ENCODE measurements at regions not wholly inside any gene's neighbourhood (a gene's known extent, or its start where the extent isn't known, plus 50 kb on each side); places are given as distances from the start of the nearest gene placed in this dataset.

DNA sequence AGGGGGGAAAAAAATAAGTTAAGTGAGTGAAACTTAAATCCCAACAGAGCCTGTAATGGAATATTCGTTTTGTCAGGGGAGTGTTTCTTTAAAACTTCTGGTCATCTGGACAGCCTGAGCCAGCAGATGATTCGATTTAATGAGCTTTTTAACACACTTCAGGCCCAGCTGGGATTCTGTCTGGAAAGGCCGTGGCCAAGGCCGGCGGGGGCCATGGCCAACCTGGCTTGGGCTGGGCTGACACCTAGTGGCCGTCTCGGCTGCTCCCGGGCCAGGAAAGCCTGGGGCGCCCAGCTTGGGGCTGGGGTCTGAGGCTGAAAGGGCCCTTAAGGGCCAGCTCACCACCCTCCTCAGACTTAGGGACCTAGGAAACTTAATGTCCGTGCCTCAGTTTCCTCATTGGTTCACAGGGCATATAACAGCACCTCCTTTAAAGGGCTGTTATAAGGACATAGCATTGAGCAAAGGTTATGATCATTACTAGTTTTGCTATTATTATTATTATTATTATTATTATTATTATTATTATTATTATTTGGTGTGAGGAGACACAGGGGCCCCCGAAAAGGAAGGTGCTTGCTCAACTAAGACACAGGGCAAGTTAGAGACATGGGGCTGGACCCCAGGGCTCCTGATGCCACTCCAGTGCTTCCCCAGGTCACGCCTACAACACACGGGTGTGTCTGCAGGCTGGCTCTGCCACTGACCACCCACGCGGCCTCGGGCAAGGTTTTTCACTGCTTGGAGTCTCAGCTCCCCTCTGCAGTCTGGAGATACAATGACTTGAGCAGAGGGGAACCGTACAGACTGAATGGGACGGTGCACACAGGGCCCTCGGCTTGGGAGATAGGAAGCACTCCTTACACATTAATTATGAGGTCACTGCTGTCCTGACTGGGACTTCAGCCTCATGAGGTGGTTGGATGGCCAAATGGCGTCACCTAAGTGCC, 84.0 kb downstream of the SYNE3 start:
- H3K36me3 ChIP-seq (ENCODE audit: control insufficient read depth in 2 of 2, insufficient read depth in 1 of 2, low read length in 2 of 2), result peaks cover 0 to 7% of the 10 kb centered on the region in 2 experiments; a peak in 1 of 3 replicates
- CTCF ChIA-PET, result interaction anchor here (0.5 to 2.3 kb wide), 26 partner anchors 9 to 802 kb away, joined by 3 to 26 read pairs (median 4); no protein-coding TSS in a partner anchor
- H3K27ac ChIP-seq (ENCODE audit: extremely low read depth, low read depth, low read length), result no peak overlapping the region
- H3K4me1 ChIP-seq (ENCODE audit: control insufficient read depth, insufficient read depth, low read length), result no peaks in the 10 kb centered on the region
- H3K4me3 ChIP-seq (ENCODE audit: low read depth, low read length), result no peak overlapping the region
- H3K9me3 ChIP-seq (ENCODE audit: control insufficient read depth, insufficient read depth, low read depth, low read length), result no peaks in the 10 kb centered on the region
- POLR2A ChIA-PET, result interaction anchor here (0.5 kb wide), 1 partner anchor 94 kb away, joined by 3 read pairs; no protein-coding TSS in a partner anchor
- TF ChIP-seq, protein P1, sequence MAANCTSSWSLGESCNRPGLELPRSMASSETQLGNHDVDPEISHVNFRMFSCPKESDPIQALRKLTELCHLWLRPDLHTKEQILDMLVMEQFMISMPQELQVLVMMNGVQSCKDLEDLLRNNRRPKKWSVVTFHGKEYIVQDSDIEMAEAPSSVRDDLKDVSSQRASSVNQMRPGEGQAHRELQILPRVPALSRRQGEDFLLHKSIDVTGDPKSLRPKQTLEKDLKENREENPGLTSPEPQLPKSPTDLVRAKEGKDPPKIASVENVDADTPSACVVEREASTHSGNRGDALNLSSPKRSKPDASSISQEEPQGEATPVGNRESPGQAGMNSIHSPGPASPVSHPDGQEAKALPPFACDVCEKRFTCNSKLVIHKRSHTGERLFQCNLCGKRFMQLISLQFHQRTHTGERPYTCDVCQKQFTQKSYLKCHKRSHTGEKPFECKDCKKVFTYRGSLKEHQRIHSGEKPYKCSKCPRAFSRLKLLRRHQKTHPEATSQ (tag by site-specific recombination; IDR thresholded peaks at IDR 0.05), result no peak
- TF ChIP-seq ZBTB1 (tag by site-specific recombination; IDR thresholded peaks at IDR 0.05), result no peak
- TF ChIP-seq, protein P2, sequence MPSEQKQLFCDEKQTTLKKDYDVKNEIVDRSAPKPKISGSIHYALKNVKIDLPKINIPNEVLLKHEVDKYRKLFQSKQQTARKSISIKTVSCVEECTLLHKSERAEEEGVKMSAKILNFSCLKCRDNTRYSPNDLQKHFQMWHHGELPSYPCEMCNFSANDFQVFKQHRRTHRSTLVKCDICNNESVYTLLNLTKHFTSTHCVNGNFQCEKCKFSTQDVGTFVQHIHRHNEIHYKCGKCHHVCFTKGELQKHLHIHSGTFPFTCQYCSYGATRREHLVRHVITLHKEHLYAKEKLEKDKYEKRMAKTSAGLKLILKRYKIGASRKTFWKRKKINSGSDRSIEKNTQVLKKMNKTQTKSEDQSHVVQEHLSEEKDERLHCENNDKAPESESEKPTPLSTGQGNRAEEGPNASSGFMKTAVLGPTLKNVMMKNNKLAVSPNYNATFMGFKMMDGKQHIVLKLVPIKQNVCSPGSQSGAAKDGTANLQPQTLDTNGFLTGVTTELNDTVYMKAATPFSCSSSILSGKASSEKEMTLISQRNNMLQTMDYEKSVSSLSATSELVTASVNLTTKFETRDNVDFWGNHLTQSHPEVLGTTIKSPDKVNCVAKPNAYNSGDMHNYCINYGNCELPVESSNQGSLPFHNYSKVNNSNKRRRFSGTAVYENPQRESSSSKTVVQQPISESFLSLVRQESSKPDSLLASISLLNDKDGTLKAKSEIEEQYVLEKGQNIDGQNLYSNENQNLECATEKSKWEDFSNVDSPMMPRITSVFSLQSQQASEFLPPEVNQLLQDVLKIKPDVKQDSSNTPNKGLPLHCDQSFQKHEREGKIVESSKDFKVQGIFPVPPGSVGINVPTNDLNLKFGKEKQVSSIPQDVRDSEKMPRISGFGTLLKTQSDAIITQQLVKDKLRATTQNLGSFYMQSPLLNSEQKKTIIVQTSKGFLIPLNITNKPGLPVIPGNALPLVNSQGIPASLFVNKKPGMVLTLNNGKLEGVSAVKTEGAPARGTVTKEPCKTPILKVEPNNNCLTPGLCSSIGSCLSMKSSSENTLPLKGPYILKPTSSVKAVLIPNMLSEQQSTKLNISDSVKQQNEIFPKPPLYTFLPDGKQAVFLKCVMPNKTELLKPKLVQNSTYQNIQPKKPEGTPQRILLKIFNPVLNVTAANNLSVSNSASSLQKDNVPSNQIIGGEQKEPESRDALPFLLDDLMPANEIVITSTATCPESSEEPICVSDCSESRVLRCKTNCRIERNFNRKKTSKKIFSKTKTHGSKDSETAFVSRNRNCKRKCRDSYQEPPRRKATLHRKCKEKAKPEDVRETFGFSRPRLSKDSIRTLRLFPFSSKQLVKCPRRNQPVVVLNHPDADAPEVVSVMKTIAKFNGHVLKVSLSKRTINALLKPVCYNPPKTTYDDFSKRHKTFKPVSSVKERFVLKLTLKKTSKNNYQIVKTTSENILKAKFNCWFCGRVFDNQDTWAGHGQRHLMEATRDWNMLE (tag by site-specific recombination; conservative IDR thresholded peaks at IDR 0.05; ENCODE audit: low read depth), result no peak
- no peak for TF ChIP-seq ZNF768 (tag by site-specific recombination; IDR thresholded peaks at IDR 0.05)
- TF ChIP-seq ZNF394 (tag by site-specific recombination; IDR thresholded peaks at IDR 0.05; ENCODE audit: borderline replicate concordance), result no peak
- TF ChIP-seq MZF1 (tag by site-specific recombination; IDR thresholded peaks at IDR 0.05; ENCODE audit: borderline replicate concordance), result no peak
- TF ChIP-seq RBAK (tag by site-specific recombination; IDR thresholded peaks at IDR 0.05), result no peak
- TF ChIP-seq YY1 (tag by site-specific recombination; IDR thresholded peaks at IDR 0.05), result no peak
- TF ChIP-seq ZNF792 (tag by site-specific recombination; IDR thresholded peaks at IDR 0.05), result no peak
- no peak for TF ChIP-seq SCRT2 (tag by site-specific recombination; IDR thresholded peaks at IDR 0.05)
- TF ChIP-seq, protein P3, sequence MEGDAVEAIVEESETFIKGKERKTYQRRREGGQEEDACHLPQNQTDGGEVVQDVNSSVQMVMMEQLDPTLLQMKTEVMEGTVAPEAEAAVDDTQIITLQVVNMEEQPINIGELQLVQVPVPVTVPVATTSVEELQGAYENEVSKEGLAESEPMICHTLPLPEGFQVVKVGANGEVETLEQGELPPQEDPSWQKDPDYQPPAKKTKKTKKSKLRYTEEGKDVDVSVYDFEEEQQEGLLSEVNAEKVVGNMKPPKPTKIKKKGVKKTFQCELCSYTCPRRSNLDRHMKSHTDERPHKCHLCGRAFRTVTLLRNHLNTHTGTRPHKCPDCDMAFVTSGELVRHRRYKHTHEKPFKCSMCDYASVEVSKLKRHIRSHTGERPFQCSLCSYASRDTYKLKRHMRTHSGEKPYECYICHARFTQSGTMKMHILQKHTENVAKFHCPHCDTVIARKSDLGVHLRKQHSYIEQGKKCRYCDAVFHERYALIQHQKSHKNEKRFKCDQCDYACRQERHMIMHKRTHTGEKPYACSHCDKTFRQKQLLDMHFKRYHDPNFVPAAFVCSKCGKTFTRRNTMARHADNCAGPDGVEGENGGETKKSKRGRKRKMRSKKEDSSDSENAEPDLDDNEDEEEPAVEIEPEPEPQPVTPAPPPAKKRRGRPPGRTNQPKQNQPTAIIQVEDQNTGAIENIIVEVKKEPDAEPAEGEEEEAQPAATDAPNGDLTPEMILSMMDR (tag by site-specific recombination; IDR thresholded peaks at IDR 0.05), result peak; percentile 76
- TF ChIP-seq, protein P4, sequence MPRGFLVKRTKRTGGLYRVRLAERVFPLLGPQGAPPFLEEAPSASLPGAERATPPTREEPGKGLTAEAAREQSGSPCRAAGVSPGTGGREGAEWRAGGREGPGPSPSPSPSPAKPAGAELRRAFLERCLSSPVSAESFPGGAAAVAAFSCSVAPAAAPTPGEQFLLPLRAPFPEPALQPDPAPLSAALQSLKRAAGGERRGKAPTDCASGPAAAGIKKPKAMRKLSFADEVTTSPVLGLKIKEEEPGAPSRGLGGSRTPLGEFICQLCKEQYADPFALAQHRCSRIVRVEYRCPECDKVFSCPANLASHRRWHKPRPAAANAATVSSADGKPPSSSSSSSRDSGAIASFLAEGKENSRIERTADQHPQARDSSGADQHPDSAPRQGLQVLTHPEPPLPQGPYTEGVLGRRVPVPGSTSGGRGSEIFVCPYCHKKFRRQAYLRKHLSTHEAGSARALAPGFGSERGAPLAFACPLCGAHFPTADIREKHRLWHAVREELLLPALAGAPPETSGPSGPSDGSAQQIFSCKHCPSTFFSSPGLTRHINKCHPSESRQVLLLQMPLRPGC (tag by site-specific recombination; IDR thresholded peaks at IDR 0.05), result no peak
- TF ChIP-seq, protein P5, sequence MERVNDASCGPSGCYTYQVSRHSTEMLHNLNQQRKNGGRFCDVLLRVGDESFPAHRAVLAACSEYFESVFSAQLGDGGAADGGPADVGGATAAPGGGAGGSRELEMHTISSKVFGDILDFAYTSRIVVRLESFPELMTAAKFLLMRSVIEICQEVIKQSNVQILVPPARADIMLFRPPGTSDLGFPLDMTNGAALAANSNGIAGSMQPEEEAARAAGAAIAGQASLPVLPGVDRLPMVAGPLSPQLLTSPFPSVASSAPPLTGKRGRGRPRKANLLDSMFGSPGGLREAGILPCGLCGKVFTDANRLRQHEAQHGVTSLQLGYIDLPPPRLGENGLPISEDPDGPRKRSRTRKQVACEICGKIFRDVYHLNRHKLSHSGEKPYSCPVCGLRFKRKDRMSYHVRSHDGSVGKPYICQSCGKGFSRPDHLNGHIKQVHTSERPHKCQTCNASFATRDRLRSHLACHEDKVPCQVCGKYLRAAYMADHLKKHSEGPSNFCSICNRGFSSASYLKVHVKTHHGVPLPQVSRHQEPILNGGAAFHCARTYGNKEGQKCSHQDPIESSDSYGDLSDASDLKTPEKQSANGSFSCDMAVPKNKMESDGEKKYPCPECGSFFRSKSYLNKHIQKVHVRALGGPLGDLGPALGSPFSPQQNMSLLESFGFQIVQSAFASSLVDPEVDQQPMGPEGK (tag by site-specific recombination; IDR thresholded peaks at IDR 0.05), result 0 out of 2 replicates have a peak, but pooled peaks have one; percentile 24
- TF ChIP-seq IKZF3 (tag by site-specific recombination; IDR thresholded peaks at IDR 0.05), result 0 out of 2 replicates have a peak, but pooled peaks have one; percentile 29
- TF ChIP-seq, protein P6, sequence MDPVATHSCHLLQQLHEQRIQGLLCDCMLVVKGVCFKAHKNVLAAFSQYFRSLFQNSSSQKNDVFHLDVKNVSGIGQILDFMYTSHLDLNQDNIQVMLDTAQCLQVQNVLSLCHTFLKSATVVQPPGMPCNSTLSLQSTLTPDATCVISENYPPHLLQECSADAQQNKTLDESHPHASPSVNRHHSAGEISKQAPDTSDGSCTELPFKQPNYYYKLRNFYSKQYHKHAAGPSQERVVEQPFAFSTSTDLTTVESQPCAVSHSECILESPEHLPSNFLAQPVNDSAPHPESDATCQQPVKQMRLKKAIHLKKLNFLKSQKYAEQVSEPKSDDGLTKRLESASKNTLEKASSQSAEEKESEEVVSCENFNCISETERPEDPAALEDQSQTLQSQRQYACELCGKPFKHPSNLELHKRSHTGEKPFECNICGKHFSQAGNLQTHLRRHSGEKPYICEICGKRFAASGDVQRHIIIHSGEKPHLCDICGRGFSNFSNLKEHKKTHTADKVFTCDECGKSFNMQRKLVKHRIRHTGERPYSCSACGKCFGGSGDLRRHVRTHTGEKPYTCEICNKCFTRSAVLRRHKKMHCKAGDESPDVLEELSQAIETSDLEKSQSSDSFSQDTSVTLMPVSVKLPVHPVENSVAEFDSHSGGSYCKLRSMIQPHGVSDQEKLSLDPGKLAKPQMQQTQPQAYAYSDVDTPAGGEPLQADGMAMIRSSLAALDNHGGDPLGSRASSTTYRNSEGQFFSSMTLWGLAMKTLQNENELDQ (tag by site-specific recombination; IDR thresholded peaks at IDR 0.05; ENCODE audit: low read depth), result no peak
- TF ChIP-seq ZNF501 (tag by site-specific recombination; IDR thresholded peaks at IDR 0.05), result no peak
- no peak for TF ChIP-seq ZNF560 (tag by site-specific recombination; IDR thresholded peaks at IDR 0.05; ENCODE audit: borderline replicate concordance)
- TF ChIP-seq, protein P7, sequence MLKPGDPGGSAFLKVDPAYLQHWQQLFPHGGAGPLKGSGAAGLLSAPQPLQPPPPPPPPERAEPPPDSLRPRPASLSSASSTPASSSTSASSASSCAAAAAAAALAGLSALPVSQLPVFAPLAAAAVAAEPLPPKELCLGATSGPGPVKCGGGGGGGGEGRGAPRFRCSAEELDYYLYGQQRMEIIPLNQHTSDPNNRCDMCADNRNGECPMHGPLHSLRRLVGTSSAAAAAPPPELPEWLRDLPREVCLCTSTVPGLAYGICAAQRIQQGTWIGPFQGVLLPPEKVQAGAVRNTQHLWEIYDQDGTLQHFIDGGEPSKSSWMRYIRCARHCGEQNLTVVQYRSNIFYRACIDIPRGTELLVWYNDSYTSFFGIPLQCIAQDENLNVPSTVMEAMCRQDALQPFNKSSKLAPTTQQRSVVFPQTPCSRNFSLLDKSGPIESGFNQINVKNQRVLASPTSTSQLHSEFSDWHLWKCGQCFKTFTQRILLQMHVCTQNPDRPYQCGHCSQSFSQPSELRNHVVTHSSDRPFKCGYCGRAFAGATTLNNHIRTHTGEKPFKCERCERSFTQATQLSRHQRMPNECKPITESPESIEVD (tag by site-specific recombination; IDR thresholded peaks at IDR 0.05), result no peak
- no peak for TF ChIP-seq ZNF777 (tag by site-specific recombination; IDR thresholded peaks at IDR 0.05; ENCODE audit: borderline replicate concordance)

All from HEK293 (cell line).